B cell (primary cell): ENCODE measurements at regions not wholly inside any gene's neighbourhood (a gene's known extent, or its start where the extent isn't known, plus 50 kb on each side); places are given as distances from the start of the nearest gene placed in this dataset.

Experiments
- ATAC-seq: fragments of 200-7000 bp; cut with Tn5 transposase; one replicate; pipeline ENCODE4 v1.10.0; 2021; ENCODE audit warnings: low read depth, mild to moderate bottlenecking, moderate number of reproducible peaks, moderate library complexity
- CTCF ChIA-PET: fragments of 350-600 bp; sonication (Branson Sonifier 250); formaldehyde crosslinking; loops from one replicate; lab custom pipeline; 2021; ENCODE audit warnings: antibody characterized with exemption, inconsistent platforms; lab: Charles Lee
- POLR2A ChIA-PET: fragments of 350-600 bp; sonication (Branson Sonifier 250); formaldehyde crosslinking; loops from one replicate; lab custom pipeline; 2021; ENCODE audit warnings: antibody characterized with exemption; lab: Charles Lee
- DNase-seq: peaks from one replicate; pipeline ENCODE4 v3.0.0; 2013
- H2AFZ ChIP-seq: 2 replicates; pipeline ENCODE4 v1.6.1; 2012; ENCODE audit warnings: mild to moderate bottlenecking, low read depth, low read length; ENCODE audit not compliant: insufficient read depth, poor library complexity, severe bottlenecking
- H3K27ac ChIP-seq, 2 donors: 1 replicate in 1 of 2; 2 replicates in 1 of 2; pipeline ENCODE4 v1.5.1; 2012 to 2013; ENCODE audit warnings: low read length in 2 of 2, mild to moderate bottlenecking in 2 of 2, moderate library complexity in 1 of 2
- H3K27me3 ChIP-seq, 4 experiments: fragments of 200-600 bp in 1 of 4; sonication (generic) in 1 of 4; replicated peaks in 1 of 4; 1 replicate in 2 of 4; 2 replicates in 2 of 4; pipeline versions ENCODE4 v1.6.1 to v1.7.0; 2013 to 2016; ENCODE audit warnings: low read length in 3 of 4, mild to moderate bottlenecking in 2 of 4, mixed read lengths in 1 of 4, moderate library complexity in 1 of 4; ENCODE audit not compliant: insufficient read depth in 4 of 4, control insufficient read depth in 3 of 4; ENCODE audit errors: control extremely low read depth in 1 of 4
- H3K36me3 ChIP-seq, 2 experiments: replicated peaks in 1 of 2; 1 replicate in 1 of 2; 2 replicates in 1 of 2; pipeline versions ENCODE4 v1.6.1 to v1.7.1; 2013; ENCODE audit warnings: low read length in 1 of 2; ENCODE audit not compliant: insufficient read depth in 2 of 2, control insufficient read depth in 1 of 2; ENCODE audit errors: control extremely low read depth in 1 of 2, extremely low read depth in 1 of 2
- H3K4me1 ChIP-seq, 2 donors: fragments of 200-600 bp in 1 of 2; sonication (generic) in 1 of 2; 1 replicate in 1 of 2; 2 replicates in 1 of 2; pipeline versions ENCODE4 v1.5.1 to v1.6.1; 2013 to 2017; ENCODE audit warnings: low read length in 2 of 2; ENCODE audit not compliant: control insufficient read depth in 2 of 2, insufficient read depth in 2 of 2
- H3K4me2 ChIP-seq: replicated peaks from 2 replicates; pipeline ENCODE3; 2012; ENCODE audit warnings: mild to moderate bottlenecking, low read depth, low read length; ENCODE audit not compliant: poor library complexity, severe bottlenecking
- H3K4me3 ChIP-seq, 5 experiments: fragments of 200-600 bp in 1 of 5; sonication (generic) in 1 of 5; 1 replicate in 3 of 5; 2 replicates in 2 of 5; pipeline versions ENCODE4 v1.5.1 to v1.7.0; 2011 to 2016; ENCODE audit warnings: low read length in 4 of 5, mild to moderate bottlenecking in 4 of 5, low read depth in 2 of 5, control low read depth in 1 of 5, moderate library complexity in 1 of 5; ENCODE audit not compliant: insufficient read depth in 1 of 5; ENCODE audit errors: control extremely low read depth in 1 of 5, extremely low read depth in 1 of 5
- H3K79me2 ChIP-seq: fragments of 200-600 bp; sonication (generic); one replicate; pipeline ENCODE4 v1.6.0; 2016; ENCODE audit warnings: low read length; ENCODE audit not compliant: control insufficient read depth, insufficient read depth
- H3K9ac ChIP-seq: fragments of 200-600 bp; sonication (generic); 2 replicates; pipeline ENCODE4 v1.6.1; 2017; ENCODE audit warnings: mild to moderate bottlenecking, low read length, moderate library complexity
- H3K9me3 ChIP-seq, 3 donors: one replicate each; pipeline versions ENCODE4 v1.6.1 to v1.7.1; 2013; ENCODE audit warnings: low read length in 2 of 3; ENCODE audit not compliant: control insufficient read depth in 2 of 3, insufficient read depth in 1 of 3; ENCODE audit errors: control extremely low read depth in 1 of 3
- H4K20me1 ChIP-seq: 2 replicates; pipeline ENCODE4 v1.6.0; 2012; ENCODE audit warnings: mild to moderate bottlenecking, low read length; ENCODE audit not compliant: insufficient read depth, control insufficient read depth, poor library complexity, severe bottlenecking
- H3K27ac Mint-ChIP-seq: one replicate; pipeline ENCODE4 v1.8.0; 2021; ENCODE audit warnings: mixed read lengths
- H3K27me3 Mint-ChIP-seq: one replicate; pipeline ENCODE4 v1.8.0; 2021; ENCODE audit warnings: mixed read lengths
- H3K4me1 Mint-ChIP-seq: one replicate; pipeline ENCODE4 v1.8.0; 2021; ENCODE audit warnings: mixed read lengths
- H3K4me3 Mint-ChIP-seq: one replicate; pipeline ENCODE4 v1.8.0; 2021; ENCODE audit warnings: mixed read lengths
- H3K9me3 Mint-ChIP-seq: one replicate; pipeline ENCODE4 v1.8.0; 2022; ENCODE audit warnings: mixed read lengths; ENCODE audit not compliant: insufficient read depth
- EZH2 ChIP-seq: IDR thresholded peaks from 2 replicates; pipeline ENCODE4 v1.6.1; 2012; ENCODE audit warnings: borderline replicate concordance, low read depth, mild to moderate bottlenecking, moderate library complexity, low read length; ENCODE audit not compliant: insufficient read depth, poor library complexity, severe bottlenecking
- WGBS: methylation state at CpG from one replicate; pipeline ENCODE4 v1.1.5; 2013; ENCODE audit warnings: missing lambda C conversion rate; ENCODE audit not compliant: insufficient coverage; 5-methylcytosine and 5-hydroxymethylcytosine counted together
- intact Hi-C: fragments of 100-400 bp; cut with micrococcal nuclease; formaldehyde crosslinking; loops from one replicate; pipeline ENCODE4 v1.10.0; 2022
- TF ChIP-seq, protein P1 (sequence below): fragments of 200-600 bp; IDR thresholded peaks from one replicate; pipeline ENCODE4 v1.8.0; 2022; ENCODE audit warnings: antibody characterized with exemption, mild to moderate bottlenecking

DNA sequence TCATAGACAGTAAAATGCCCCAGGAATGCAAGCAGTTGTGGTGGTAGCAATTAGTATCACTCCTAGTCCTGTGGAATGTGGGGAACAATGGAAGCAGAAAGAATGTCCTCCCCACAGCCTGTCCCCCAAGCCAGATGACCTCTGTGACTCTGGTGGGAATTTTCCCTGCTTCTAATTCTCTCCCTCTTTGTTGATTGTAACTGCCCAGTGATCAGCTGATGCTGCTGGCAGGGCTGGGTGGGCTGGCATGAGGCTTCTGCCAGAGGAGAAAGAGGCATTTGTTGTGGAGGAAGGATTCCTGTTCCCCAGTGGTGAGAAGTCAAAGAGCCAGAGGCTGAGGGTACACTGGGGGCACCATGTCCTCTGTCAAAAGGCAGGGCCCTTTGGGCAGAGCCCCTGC is 116.7 kb upstream of the NCAM1 start:
- no peak for ATAC-seq
- no peak overlapping the region for H3K4me3 ChIP-seq
- no peaks in the 10 kb centered on the region for H3K79me2 ChIP-seq
- no peaks in the 10 kb centered on the region for H3K4me1 ChIP-seq
- no peak overlapping the region for H3K27ac ChIP-seq
- Mint-ChIP-seq H3K27me3 (no peaks in the 10 kb centered on the region), H3K4me3 (no peak overlapping the region), H3K4me1 (no peaks in the 10 kb centered on the region), H3K27ac (no peak overlapping the region), H3K9me3 (no peaks in the 10 kb centered on the region)
- intact Hi-C loops, result no loop called here
- H4K20me1 ChIP-seq, result no peaks in the 10 kb centered on the region
- POLR2A ChIA-PET, result no interaction called here
- TF ChIP-seq, protein P1, sequence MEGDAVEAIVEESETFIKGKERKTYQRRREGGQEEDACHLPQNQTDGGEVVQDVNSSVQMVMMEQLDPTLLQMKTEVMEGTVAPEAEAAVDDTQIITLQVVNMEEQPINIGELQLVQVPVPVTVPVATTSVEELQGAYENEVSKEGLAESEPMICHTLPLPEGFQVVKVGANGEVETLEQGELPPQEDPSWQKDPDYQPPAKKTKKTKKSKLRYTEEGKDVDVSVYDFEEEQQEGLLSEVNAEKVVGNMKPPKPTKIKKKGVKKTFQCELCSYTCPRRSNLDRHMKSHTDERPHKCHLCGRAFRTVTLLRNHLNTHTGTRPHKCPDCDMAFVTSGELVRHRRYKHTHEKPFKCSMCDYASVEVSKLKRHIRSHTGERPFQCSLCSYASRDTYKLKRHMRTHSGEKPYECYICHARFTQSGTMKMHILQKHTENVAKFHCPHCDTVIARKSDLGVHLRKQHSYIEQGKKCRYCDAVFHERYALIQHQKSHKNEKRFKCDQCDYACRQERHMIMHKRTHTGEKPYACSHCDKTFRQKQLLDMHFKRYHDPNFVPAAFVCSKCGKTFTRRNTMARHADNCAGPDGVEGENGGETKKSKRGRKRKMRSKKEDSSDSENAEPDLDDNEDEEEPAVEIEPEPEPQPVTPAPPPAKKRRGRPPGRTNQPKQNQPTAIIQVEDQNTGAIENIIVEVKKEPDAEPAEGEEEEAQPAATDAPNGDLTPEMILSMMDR, result no peak
- TF ChIP-seq EZH2, result no peak
- H3K36me3 ChIP-seq, result no peaks in the 10 kb centered on the region
- no peak overlapping the region for H3K9ac ChIP-seq
- H3K4me2 ChIP-seq, result no peak overlapping the region
- CTCF ChIA-PET, result no interaction called here
- no peaks in the 10 kb centered on the region for H3K27me3 ChIP-seq
- no peak overlapping the region for H2AFZ ChIP-seq
- no peaks in the 10 kb centered on the region for H3K9me3 ChIP-seq
- no peak for DNase-seq

DNA sequence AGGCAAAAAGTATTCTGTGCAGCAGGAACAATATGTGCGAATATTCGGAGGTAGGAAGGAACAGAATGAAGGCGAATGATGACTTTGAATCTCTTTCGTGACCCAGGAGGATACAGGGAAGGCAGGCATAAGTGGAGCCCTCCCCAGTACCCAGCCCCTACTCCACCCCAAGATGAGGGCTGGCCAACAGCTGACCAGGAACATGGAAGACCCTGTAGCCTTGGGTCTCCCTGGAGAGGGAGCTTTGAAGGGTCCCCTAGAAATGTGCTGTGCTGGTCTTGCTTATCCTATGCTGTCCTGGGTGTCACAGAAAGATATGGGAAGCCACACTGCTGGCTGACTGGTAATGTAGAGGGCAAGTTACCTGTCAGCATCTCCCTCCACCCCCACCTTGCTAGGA is 113.7 kb upstream of the NCAM1 start:
- H3K4me3 Mint-ChIP-seq, result no peak overlapping the region
- no peaks in the 10 kb centered on the region for H3K27me3 Mint-ChIP-seq
- POLR2A ChIA-PET, result no interaction called here

More for the DNA sequence above, 113.7 kb upstream of the NCAM1 start:
- Histone ChIP-seq H3K36me3 (no peaks in the 10 kb centered on the region), H2AFZ (no peak overlapping the region), H3K4me3 (no peak overlapping the region), H3K4me2 (no peak overlapping the region), H4K20me1 (no peaks in the 10 kb centered on the region), H3K27me3 (peaks cover 0 to 3% (median 0%) of the 10 kb centered on the region in 4 experiments), H3K27ac (no peak overlapping the region), H3K9ac (no peak overlapping the region), H3K79me2 (no peaks in the 10 kb centered on the region), H3K9me3 (no peaks in the 10 kb centered on the region), H3K4me1 (no peaks in the 10 kb centered on the region)
- Mint-ChIP-seq H3K9me3 (no peaks in the 10 kb centered on the region), H3K4me1 (no peaks in the 10 kb centered on the region), H3K27ac (no peak overlapping the region)
- CTCF ChIA-PET, result no interaction called here
- no peak for DNase-seq
- TF ChIP-seq EZH2, result no peak
- TF ChIP-seq, protein P1, result no peak
- no CpG with 5 or more reads among the region's 4 CpGs for WGBS
- intact Hi-C loops, result no loop called here
- no peak for ATAC-seq
